Hematopoietic multipotent progenitor cell (in vitro differentiated cells): ENCODE measurements at regions not wholly inside any gene's neighbourhood (a gene's known extent, or its start where the extent isn't known, plus 50 kb on each side); places are given as distances from the start of the nearest gene placed in this dataset.

Source experiments
- DNase-seq, 3 donors: peaks; one replicate each; pipeline ENCODE4 v3.0.0-alpha.2; 2011 to 2015; ENCODE audit warnings: low read depth in 2 of 3, low spot score in 2 of 3

DNA sequence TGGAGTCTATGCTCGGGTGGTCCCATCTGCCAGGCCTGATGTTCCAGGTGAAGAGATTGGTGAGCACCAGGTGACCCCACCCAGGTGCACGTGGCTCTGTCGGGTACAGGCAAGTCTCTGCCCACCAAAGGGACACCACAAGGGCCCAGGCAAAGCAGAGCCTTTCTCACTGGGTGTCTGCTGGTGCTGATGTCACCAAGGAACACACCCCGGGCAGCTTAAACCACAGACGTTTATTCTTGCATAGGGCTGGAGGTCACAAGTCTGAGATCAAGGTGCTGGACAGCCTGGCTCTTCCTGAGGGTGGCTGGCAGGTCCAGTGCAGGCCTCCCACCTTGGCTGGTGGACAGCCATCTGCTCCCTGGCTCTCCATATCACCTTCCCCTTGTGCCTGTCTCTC, 100.7 kb upstream of the CD93 start:
- DNase-seq, result no peak

DNA sequence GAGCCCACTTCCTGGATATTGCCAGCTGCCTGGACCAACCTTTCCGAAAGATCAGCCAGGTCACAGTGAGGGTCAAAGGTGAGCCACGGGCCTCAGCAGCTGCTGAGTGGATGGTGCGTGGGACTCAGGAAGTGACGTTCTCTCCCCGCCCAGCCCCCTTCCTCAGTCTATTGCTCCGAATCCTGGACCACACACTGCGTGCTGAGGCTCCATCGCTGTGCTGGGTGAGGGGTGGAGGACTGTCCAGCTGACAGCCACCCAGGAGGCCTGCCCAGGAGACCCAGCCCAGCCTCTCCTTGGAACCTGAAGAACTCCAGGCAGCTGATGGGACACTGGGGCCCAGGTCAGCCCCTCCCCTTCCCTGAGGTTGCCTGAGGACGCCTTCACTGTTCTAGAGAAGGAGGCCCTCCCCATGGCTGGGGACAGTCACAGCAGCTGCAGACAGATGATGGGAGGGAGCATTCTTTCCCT, 94.4 kb upstream of the CD93 start:
- DNase-seq, result no peak

DNA sequence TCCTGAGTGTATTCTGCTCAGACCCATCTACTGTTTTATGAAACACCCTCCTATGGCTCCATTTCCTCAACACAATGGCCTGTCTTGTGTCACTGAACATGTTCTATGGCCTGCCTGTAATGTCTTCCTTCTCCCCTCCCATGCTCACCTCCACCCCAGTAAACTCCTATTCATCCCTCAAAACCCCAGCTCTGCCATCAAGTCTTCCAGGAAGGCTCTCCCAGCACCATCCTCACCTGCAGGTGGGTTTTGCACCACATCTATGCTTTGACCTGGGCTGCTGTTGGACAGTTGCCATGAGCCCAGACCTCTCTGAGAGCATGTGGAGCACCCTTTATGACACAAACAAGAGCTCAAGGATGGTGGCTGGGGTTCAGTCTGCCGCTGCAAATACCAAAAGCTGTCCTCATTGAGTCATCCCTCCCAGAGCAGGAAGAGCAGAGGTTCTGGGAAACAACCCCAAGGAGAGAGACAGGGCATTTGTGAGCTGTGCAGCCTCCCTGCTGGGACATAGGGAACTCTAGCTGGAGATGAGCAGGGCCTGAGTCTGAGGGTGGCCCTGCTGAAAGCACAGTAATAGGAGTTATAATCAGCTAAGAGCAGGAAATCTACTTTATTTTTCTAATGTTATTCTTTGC, 93.8 kb upstream of the CD93 start:
- DNase-seq, result no peak

- peak in 2 of 3 donors; percentile 56 to 64 for DNase-seq
These were observed 92.7 kb upstream of the CD93 start for GRCh38 chr20:23178806-23179205.

DNA sequence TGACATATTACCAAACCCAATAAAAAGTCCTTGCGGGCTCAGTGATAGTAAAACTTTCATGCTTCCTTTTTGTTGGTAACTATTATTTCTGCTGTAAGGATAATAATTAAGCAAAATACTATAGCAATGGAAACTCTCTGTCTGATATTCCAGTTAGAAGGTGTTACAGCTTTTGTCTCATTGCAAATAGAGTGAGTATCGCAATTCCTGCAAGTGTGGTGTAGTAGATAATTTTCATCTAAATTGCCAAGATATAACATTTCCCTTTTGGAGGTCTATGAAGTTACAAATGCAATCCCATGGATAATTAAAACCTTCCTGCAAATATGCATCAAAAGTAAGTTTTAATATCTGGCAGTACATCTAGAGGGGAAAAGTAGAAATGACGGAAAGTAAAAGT, 88.7 kb upstream of the CD93 start:
- no peak for DNase-seq

DNA sequence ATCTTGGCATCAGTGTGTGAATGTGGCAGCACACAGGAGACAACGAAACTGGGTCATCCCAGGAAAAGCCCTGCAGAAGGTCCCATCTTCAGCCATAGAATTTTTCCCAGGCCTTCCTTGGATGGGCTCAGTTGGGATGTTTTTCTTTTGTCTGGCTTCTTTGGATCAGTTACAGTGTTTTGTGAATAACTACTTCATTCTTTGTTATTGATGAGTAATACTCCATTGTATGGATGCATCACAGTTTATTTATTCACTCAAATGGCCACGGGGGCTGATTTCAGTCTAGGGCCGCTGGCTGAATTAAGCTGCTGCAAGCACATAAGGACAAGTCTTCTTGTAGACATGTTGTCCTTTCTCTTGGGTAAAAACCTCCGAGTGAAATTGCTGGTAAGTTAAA, 81.3 kb upstream of the CD93 start:
- DNase-seq, result no peak

GRCh38 chr20:23166563-23166962, 80.4 kb upstream of the CD93 start:
- no peak for DNase-seq

DNA sequence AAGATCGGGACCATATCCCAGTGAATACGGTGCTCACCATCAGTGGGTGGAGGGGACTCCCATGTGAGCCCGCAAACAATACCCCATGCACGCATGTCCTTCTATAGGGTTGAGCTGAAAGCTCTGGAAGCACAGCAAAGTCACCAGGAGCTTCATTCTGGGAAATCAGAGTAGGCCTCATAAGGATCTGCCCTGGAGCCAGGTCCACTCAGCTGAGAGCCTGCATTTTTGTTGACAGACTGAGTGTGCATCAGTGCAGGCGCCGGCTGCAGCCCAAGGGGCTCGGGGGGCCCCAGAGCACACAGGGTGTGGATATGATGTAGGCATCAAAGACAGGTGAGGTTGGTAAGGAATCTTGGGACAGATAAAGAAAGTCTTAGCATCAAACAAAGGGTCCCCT, 79.8 kb upstream of the CD93 start:
- no peak for DNase-seq

GRCh38 chr20:23165307-23165750, 79.2 kb upstream of the CD93 start:
- no peak for DNase-seq

DNA sequence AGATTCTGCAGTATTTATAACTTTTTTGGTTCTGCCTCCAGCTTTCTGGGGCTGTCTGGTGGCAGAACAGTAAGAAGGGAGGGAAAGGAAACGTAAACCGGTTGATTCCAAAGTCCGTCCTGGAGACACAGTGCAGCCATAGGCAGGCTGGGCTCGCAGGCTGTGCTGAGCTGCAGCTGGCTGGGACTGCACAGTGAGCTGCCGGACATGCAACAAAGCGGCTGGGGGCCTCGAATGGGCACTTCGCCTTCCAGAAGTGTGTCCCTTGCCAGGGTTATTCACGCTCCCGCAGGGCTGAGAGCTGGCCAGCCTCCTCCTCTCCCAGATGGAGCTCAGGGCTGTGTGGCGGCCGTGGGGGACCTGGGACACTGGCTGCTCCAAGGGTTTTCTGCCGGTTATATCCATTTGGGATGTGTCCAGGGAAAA, 78.1 kb upstream of the CD93 start:
- no peak for DNase-seq

- no peak for DNase-seq
These were observed 77.4 kb upstream of the CD93 start for GRCh38 chr20:23163562-23163961.

DNA sequence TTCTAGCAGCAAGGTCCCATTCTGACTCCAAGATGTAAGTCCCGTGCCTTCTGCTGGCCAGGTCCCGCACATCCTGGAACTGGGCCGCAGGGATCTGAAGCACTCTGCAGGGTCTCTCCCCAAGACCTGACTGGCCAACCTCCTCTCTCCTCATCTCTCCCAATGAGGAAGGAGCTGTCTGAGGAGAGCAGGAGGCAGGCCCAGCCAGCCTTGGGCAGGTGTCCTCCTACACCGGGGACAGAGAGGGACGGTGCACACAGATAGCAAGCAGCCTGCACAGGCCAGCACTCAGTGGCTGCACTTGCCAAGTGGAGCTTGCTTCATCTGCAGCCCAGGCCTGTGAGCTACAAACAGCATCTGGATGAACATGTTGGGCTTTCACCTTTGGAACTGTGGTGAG, 76.8 kb upstream of the CD93 start:
- DNase-seq, result no peak

- DNase-seq, result peak in 1 of 3 donors; percentile 64
These were observed 76.0 kb upstream of the CD93 start for GRCh38 chr20:23161968-23162696.

- DNase-seq, result peak in 1 of 3 donors; percentile 24
These were observed 75.2 kb upstream of the CD93 start for GRCh38 chr20:23161244-23161891.

- DNase-seq, result no peak
These were observed 74.6 kb upstream of the CD93 start for GRCh38 chr20:23160536-23161243.

- no peak for DNase-seq
These were observed 73.8 kb upstream of the CD93 start for GRCh38 chr20:23159947-23160318.

- no peak for DNase-seq
These were observed 73.3 kb upstream of the CD93 start for GRCh38 chr20:23159256-23159946.

- no peak for DNase-seq
These were observed 71.6 kb upstream of the CD93 start for GRCh38 chr20:23157734-23158133.

- no peak for DNase-seq
These were observed 70.8 kb upstream of the CD93 start for GRCh38 chr20:23156842-23157423.

DNA sequence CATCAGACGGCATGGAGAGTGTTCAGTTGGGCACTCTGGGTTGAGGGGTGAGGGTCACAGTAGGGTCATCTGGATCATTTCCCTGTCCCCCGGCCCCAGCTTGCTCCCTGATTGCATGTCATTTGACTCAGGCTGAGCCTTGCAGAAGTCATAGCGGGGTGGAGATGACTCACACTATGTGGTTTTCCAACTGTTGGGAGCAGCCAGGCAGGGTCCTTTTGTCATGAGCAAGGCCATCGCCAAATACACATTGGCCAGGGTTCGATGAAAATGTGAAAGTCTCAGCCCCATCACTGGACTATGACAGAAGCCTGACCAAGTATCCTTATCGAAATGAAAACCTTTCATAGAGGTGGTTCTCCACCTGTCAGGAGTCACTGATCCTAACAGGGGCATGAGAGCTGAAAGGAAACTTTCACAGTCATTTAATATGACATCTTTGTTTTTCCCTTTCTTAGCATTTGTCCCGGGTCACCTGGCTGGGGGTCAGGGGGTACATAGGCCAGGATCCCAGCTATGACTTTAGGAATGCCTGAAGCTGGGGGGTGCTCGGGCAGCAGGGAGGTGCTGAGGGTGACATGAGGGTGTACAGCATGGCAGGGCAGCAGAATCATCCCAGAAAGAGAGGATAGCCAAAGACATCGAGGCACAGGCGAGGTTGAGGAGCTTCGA, 70.2 kb upstream of the CD93 start:
- DNase-seq, result no peak
